GM19328 (cell line): ENCODE measurements at regions not wholly inside any gene's neighbourhood (a gene's known extent, or its start where the extent isn't known, plus 50 kb on each side); places are given as distances from the start of the nearest gene placed in this dataset.

Source experiments
- ATAC-seq: cut with Tn5 transposase; IDR thresholded peaks from one replicate; pipeline ENCODE4 v1.9.1; 2021; ENCODE audit warnings: mild to moderate bottlenecking, moderate library complexity; ENCODE audit not compliant: unreplicated experiment

GRCh38 chr11:127066401-127067090, 66.0 kb upstream of the KIRREL3 start:
- no peak for ATAC-seq

GRCh38 chr11:127063241-127063640, 62.7 kb upstream of the KIRREL3 start:
- no peak for ATAC-seq

GRCh38 chr11:127061947-127062346, 61.4 kb upstream of the KIRREL3 start:
- no peak for ATAC-seq

- no peak for ATAC-seq
Measured at GRCh38 chr11:127059750-127060149, 59.2 kb upstream of the KIRREL3 start.

- ATAC-seq: no peak
Measured at GRCh38 chr11:127059286-127059685, 58.7 kb upstream of the KIRREL3 start.

- ATAC-seq: no peak
Measured at GRCh38 chr11:127058524-127058923, 58.0 kb upstream of the KIRREL3 start.

GRCh38 chr11:127057126-127057525, 56.6 kb upstream of the KIRREL3 start:
- ATAC-seq: no peak

GRCh38 chr11:127056338-127056971, 55.9 kb upstream of the KIRREL3 start:
- no peak for ATAC-seq

GRCh38 chr11:127055236-127055635, 54.7 kb upstream of the KIRREL3 start:
- ATAC-seq: no peak

- no peak for ATAC-seq
Measured at GRCh38 chr11:127054153-127054552, 53.6 kb upstream of the KIRREL3 start.

GRCh38 chr11:127052404-127052803, 51.8 kb upstream of the KIRREL3 start:
- ATAC-seq: no peak
